Activated CD4-positive, alpha-beta T cell treated with anti-CD3 and anti-CD28 coated beads, Interleukin-2, amount 10 ng/mL, durations not matched to agents 24 days and 14 days (primary cell): ENCODE measurements at regions not wholly inside any gene's neighbourhood (a gene's known extent, or its start where the extent isn't known, plus 50 kb on each side); places are given as distances from the start of the nearest gene placed in this dataset.

Source experiments
- DNase-seq: peaks from one replicate; pipeline ENCODE4 v3.0.0; 2022
- H3K27ac Mint-ChIP-seq: one replicate; pipeline ENCODE4 v1.8.0; 2022; ENCODE audit warnings: mild to moderate bottlenecking, mixed read lengths
- H3K27me3 Mint-ChIP-seq: one replicate; pipeline ENCODE4 v1.8.0; 2022; ENCODE audit warnings: mixed read lengths
- H3K36me3 Mint-ChIP-seq: one replicate; pipeline ENCODE4 v1.8.0; 2022; ENCODE audit warnings: low read depth, mild to moderate bottlenecking, mixed read lengths
- H3K4me1 Mint-ChIP-seq: one replicate; pipeline ENCODE4 v1.8.0; 2021; ENCODE audit warnings: mixed read lengths
- H3K4me3 Mint-ChIP-seq: one replicate; pipeline ENCODE4 v1.8.0; 2022; ENCODE audit warnings: mild to moderate bottlenecking, moderate library complexity, mixed read lengths
- H3K9me3 Mint-ChIP-seq: one replicate; pipeline ENCODE4 v1.8.0; 2021; ENCODE audit warnings: mixed read lengths
- intact Hi-C: fragments of 100-400 bp; cut with micrococcal nuclease; formaldehyde crosslinking; loops from one replicate; pipeline ENCODE4 v1.15.1; 2023

GRCh38 chr4:26074712-26075430, 160.9 kb downstream of the SMIM20 start:
- Mint-ChIP-seq H3K9me3 (peaks cover 19% of the 10 kb centered on the region), H3K4me3 (peak overlapping the region; percentile 52), H3K36me3 (peaks cover 37% of the 10 kb centered on the region), H3K27me3 (no peaks in the 10 kb centered on the region), H3K27ac (peak overlapping the region; percentile 98), H3K4me1 (peaks cover 64% of the 10 kb centered on the region)
- intact Hi-C loops, result loop anchor here (1.0 to 10.0 kb wide), 12 partner anchors 13 to 810 kb away; partner anchors contain the start of gene SEL1L3
- peak; percentile 87 for DNase-seq

GRCh38 chr4:26075583-26075982, 161.6 kb downstream of the SMIM20 start:
- intact Hi-C loops, result loop anchor here (2.0 to 10.0 kb wide), 5 partner anchors 47 to 809 kb away; no protein-coding TSS in a partner anchor
- Mint-ChIP-seq H3K27ac (peak overlapping the region; percentile 98), H3K27me3 (no peaks in the 10 kb centered on the region), H3K36me3 (peaks cover 40% of the 10 kb centered on the region), H3K9me3 (peaks cover 23% of the 10 kb centered on the region), H3K4me1 (peaks cover 68% of the 10 kb centered on the region), H3K4me3 (peak overlapping the region; percentile 52)
- no peak for DNase-seq

GRCh38 chr4:26076000-26076587, 162.1 kb downstream of the SMIM20 start:
- Mint-ChIP-seq H3K4me1 (peaks cover 70% of the 10 kb centered on the region), H3K4me3 (peak overlapping the region; percentile 52), H3K36me3 (peaks cover 38% of the 10 kb centered on the region), H3K27ac (peak overlapping the region; percentile 98), H3K27me3 (no peaks in the 10 kb centered on the region), H3K9me3 (peaks cover 24% of the 10 kb centered on the region)
- DNase-seq, result peak; percentile 87
- intact Hi-C loops, result loop anchor here (1.0 to 10.0 kb wide), 7 partner anchors 47 to 809 kb away; no protein-coding TSS in a partner anchor

GRCh38 chr4:26076896-26077295, 162.9 kb downstream of the SMIM20 start:
- Mint-ChIP-seq H3K27me3 (no peaks in the 10 kb centered on the region), H3K36me3 (peaks cover 37% of the 10 kb centered on the region), H3K9me3 (peaks cover 24% of the 10 kb centered on the region), H3K4me3 (peak overlapping the region; percentile 52), H3K4me1 (peaks cover 69% of the 10 kb centered on the region), H3K27ac (peak overlapping the region; percentile 98)
- no peak for DNase-seq
- intact Hi-C loops, result loop anchor here (1.0 to 10.0 kb wide), 3 partner anchors 68 to 808 kb away; no protein-coding TSS in a partner anchor

GRCh38 chr4:26077756-26078155, 163.7 kb downstream of the SMIM20 start:
- no peak for DNase-seq
- intact Hi-C loops, result loop anchor here (10.0 kb wide), 1 partner anchor 807 kb away; no protein-coding TSS in a partner anchor
- H3K9me3 Mint-ChIP-seq, result peaks cover 22% of the 10 kb centered on the region
- H3K36me3 Mint-ChIP-seq, result peaks cover 34% of the 10 kb centered on the region
- H3K27me3 Mint-ChIP-seq, result no peaks in the 10 kb centered on the region
- H3K4me1 Mint-ChIP-seq, result peaks cover 72% of the 10 kb centered on the region
- H3K27ac Mint-ChIP-seq, result peak overlapping the region; percentile 98
- no peak overlapping the region for H3K4me3 Mint-ChIP-seq

- Mint-ChIP-seq H3K9me3 (peaks cover 20% of the 10 kb centered on the region), H3K4me1 (peaks cover 71% of the 10 kb centered on the region), H3K27ac (peak overlapping the region; percentile 89), H3K4me3 (peak overlapping the region; percentile 3), H3K36me3 (peaks cover 28% of the 10 kb centered on the region), H3K27me3 (no peaks in the 10 kb centered on the region)
- no peak for DNase-seq
- intact Hi-C loops, result loop anchor here (1.0 to 5.0 kb wide), 6 partner anchors 49 to 331 kb away; no protein-coding TSS in a partner anchor
These were observed 167.0 kb downstream of the SMIM20 start for GRCh38 chr4:26080870-26081628.

GRCh38 chr4:26081795-26082498, 167.9 kb downstream of the SMIM20 start:
- H3K36me3 Mint-ChIP-seq, result peaks cover 19% of the 10 kb centered on the region
- H3K9me3 Mint-ChIP-seq, result peaks cover 13% of the 10 kb centered on the region
- H3K4me3 Mint-ChIP-seq, result peak overlapping the region; percentile 15
- no peaks in the 10 kb centered on the region for H3K27me3 Mint-ChIP-seq
- peaks cover 68% of the 10 kb centered on the region for H3K4me1 Mint-ChIP-seq
- DNase-seq, result peak; percentile 64
- H3K27ac Mint-ChIP-seq, result peak overlapping the region; percentile 89
- intact Hi-C loops, result loop anchor here (1.0 to 5.0 kb wide), 6 partner anchors 48 to 330 kb away; no protein-coding TSS in a partner anchor

- H3K27me3 Mint-ChIP-seq, result no peaks in the 10 kb centered on the region
- H3K36me3 Mint-ChIP-seq, result peaks cover 13% of the 10 kb centered on the region
- intact Hi-C loops, result loop anchor here (5.0 kb wide), 1 partner anchor 330 kb away; no protein-coding TSS in a partner anchor
- H3K4me1 Mint-ChIP-seq, result peaks cover 66% of the 10 kb centered on the region
- peak overlapping the region; percentile 89 for H3K27ac Mint-ChIP-seq
- H3K4me3 Mint-ChIP-seq, result peak overlapping the region; percentile 15
- peaks cover 13% of the 10 kb centered on the region for H3K9me3 Mint-ChIP-seq
- no peak for DNase-seq
These were observed 168.5 kb downstream of the SMIM20 start for GRCh38 chr4:26082565-26082964.

- no peak for DNase-seq
- Mint-ChIP-seq H3K27ac (peak overlapping the region; percentile 77), H3K4me3 (peak overlapping the region; percentile 28), H3K4me1 (peaks cover 73% of the 10 kb centered on the region), H3K27me3 (no peaks in the 10 kb centered on the region), H3K36me3 (peaks cover 4% of the 10 kb centered on the region), H3K9me3 (peaks cover 5% of the 10 kb centered on the region)
- intact Hi-C loops, result loop anchor here (5.0 kb wide), 1 partner anchor 328 kb away; no protein-coding TSS in a partner anchor
These were observed 170.0 kb downstream of the SMIM20 start for GRCh38 chr4:26083987-26084386.

GRCh38 chr4:26084414-26084813, 170.4 kb downstream of the SMIM20 start:
- Mint-ChIP-seq H3K4me3 (peak overlapping the region; percentile 28), H3K9me3 (peaks cover 5% of the 10 kb centered on the region), H3K27ac (peak overlapping the region; percentile 77), H3K4me1 (peaks cover 76% of the 10 kb centered on the region), H3K36me3 (peaks cover 4% of the 10 kb centered on the region), H3K27me3 (no peaks in the 10 kb centered on the region)
- DNase-seq, result no peak
- intact Hi-C loops, result loop anchor here (5.0 kb wide), 1 partner anchor 328 kb away; no protein-coding TSS in a partner anchor

GRCh38 chr4:26085551-26085950, 171.5 kb downstream of the SMIM20 start:
- Mint-ChIP-seq H3K9me3 (peaks cover 8% of the 10 kb centered on the region), H3K27me3 (no peaks in the 10 kb centered on the region), H3K27ac (peak overlapping the region; percentile 77), H3K36me3 (peaks cover 10% of the 10 kb centered on the region), H3K4me1 (peaks cover 77% of the 10 kb centered on the region), H3K4me3 (peak overlapping the region; percentile 26)
- intact Hi-C loops, result no loop called here
- DNase-seq, result no peak

GRCh38 chr4:26086621-26087441, 172.8 kb downstream of the SMIM20 start:
- H3K9me3 Mint-ChIP-seq, result peaks cover 17% of the 10 kb centered on the region
- H3K27me3 Mint-ChIP-seq, result no peaks in the 10 kb centered on the region
- H3K4me1 Mint-ChIP-seq, result peaks cover 68% of the 10 kb centered on the region
- H3K36me3 Mint-ChIP-seq, result peaks cover 20% of the 10 kb centered on the region
- no peak overlapping the region for H3K4me3 Mint-ChIP-seq
- intact Hi-C loops, result no loop called here
- DNase-seq, result no peak
- H3K27ac Mint-ChIP-seq, result peak overlapping the region; percentile 99
